Panc1 (cell line): ENCODE measurements at regions not wholly inside any gene's neighbourhood (a gene's known extent, or its start where the extent isn't known, plus 50 kb on each side); places are given as distances from the start of the nearest gene placed in this dataset.
"Not testable (repeated sequence)": the region's sequence is repeated elsewhere in the genome, so short reads cannot be mapped to it uniquely, and the experiment has no call there.

Source experiments
- CTCF ChIP-seq: fragments of 450-650 bp; IDR thresholded peaks from 2 replicates; pipeline ENCODE4 v1.5.1; 2017; ENCODE audit warnings: mild to moderate bottlenecking
- POLR2AphosphoS5 ChIP-seq: IDR thresholded peaks from 2 replicates; pipeline ENCODE4 v1.6.1; 2012; ENCODE audit warnings: mild to moderate bottlenecking, low read depth, low read length, moderate library complexity

- not testable (repeated sequence) for TF ChIP-seq CTCF, POLR2AphosphoS5
Measured at GRCh38 chr13:43969919-43970318, 90.2 kb downstream of the LACC1 start.
